A549 (cell line): ENCODE measurements at regions not wholly inside any gene's neighbourhood (a gene's known extent, or its start where the extent isn't known, plus 50 kb on each side); places are given as distances from the start of the nearest gene placed in this dataset.

ENCODE experiments used
- BHLHE40 ChIP-seq: IDR thresholded peaks from 2 replicates; pipeline ENCODE4 v1.6.1; 2012; ENCODE audit warnings: low read depth, low read length, inconsistent platforms
- CBX8 ChIP-seq: fragments of 200-600 bp; sonication (generic); IDR thresholded peaks from 2 replicates; pipeline ENCODE4 v1.6.1; 2016
- CEBPB ChIP-seq, 2 experiments: fragments of >200 bp in 1 of 2; sonication (Bioruptor Twin) in 1 of 2; formaldehyde crosslinking in 1 of 2; IDR thresholded peaks; 2 replicates each; pipeline ENCODE4 v1.6.1; 2012 to 2016
- CTCF ChIP-seq: fragments of >200 bp; sonication (Bioruptor Twin); formaldehyde crosslinking; IDR thresholded peaks from 3 replicates; pipeline ENCODE4 v1.5.1; 2016
- EP300 ChIP-seq, 2 experiments: fragments of >200 bp; sonication (Bioruptor Twin); formaldehyde crosslinking; IDR thresholded peaks; 2 replicates in 1 of 2; 3 replicates in 1 of 2; pipeline ENCODE4 v1.6.1; 2016 to 2017
- ESRRA ChIP-seq: fragments of 150-350 bp; IDR thresholded peaks from 2 replicates; pipeline ENCODE4 v1.6.1; 2014; ENCODE audit warnings: mild to moderate bottlenecking, low read length, borderline replicate concordance
- HOXB13 ChIP-seq: fragments of 250-450 bp; sonication (Bioruptor Pico); IDR thresholded peaks from 2 replicates; pipeline ENCODE4 v1.5.0; 2020; ENCODE audit warnings: low read depth, mild to moderate bottlenecking, moderate library complexity
- JUN ChIP-seq, 2 experiments: fragments of >200 bp; sonication (Bioruptor Twin); formaldehyde crosslinking; IDR thresholded peaks; 2 replicates in 1 of 2; 3 replicates in 1 of 2; pipeline ENCODE4 v1.6.1; 2016 to 2017
- KDM1A ChIP-seq: fragments of 200-600 bp; sonication (generic); IDR thresholded peaks from 2 replicates; pipeline ENCODE4 v1.6.1; 2016; ENCODE audit warnings: low read depth, mild to moderate bottlenecking
- NR3C1 ChIP-seq: fragments of >200 bp; sonication (Bioruptor Twin); formaldehyde crosslinking; IDR thresholded peaks from 3 replicates; pipeline ENCODE4 v1.6.1; 2017
- PBX3 ChIP-seq: IDR thresholded peaks from 2 replicates; pipeline ENCODE4 v1.6.1; 2012
- POLR2A ChIP-seq: IDR thresholded peaks from 2 replicates; pipeline ENCODE4 v1.6.1; 2012; ENCODE audit warnings: mild to moderate bottlenecking, low read length
- REST ChIP-seq: fragments of 200-600 bp; sonication (generic); IDR thresholded peaks from 2 replicates; pipeline ENCODE4 v1.6.1; 2016; ENCODE audit warnings: antibody characterized with exemption, mild to moderate bottlenecking, moderate library complexity
- USF2 ChIP-seq: fragments of 450-650 bp; IDR thresholded peaks from 2 replicates; pipeline ENCODE4 v1.6.1; 2014; ENCODE audit warnings: antibody characterized with exemption

- TF ChIP-seq BHLHE40: no peak
- TF ChIP-seq KDM1A: no peak
- TF ChIP-seq CTCF: no peak
- TF ChIP-seq PBX3: no peak
- no peak for TF ChIP-seq JUN (IDR thresholded peaks at IDR 0.05)
- TF ChIP-seq USF2: no peak
- no peak for TF ChIP-seq POLR2A
- TF ChIP-seq EP300 (IDR thresholded peaks at IDR 0.05): no peak
- no peak for TF ChIP-seq ESRRA
- TF ChIP-seq REST: no peak
- TF ChIP-seq HOXB13 (CRISPR knock-in tag): no peak
- no peak for TF ChIP-seq NR3C1
- no peak for TF ChIP-seq CEBPB (IDR thresholded peaks at IDR 0.05)
- TF ChIP-seq CBX8: no peak
These were observed 235.3 kb upstream of the SFRP2 start for GRCh38 chr4:154024097-154024694.
